ENCODE measurements at regions not wholly inside any gene's neighbourhood (a gene's known extent, or its start where the extent isn't known, plus 50 kb on each side); places are given as distances from the start of the nearest gene placed in this dataset.
"Not testable (repeated sequence)": the region's sequence is repeated elsewhere in the genome, so short reads cannot be mapped to it uniquely, and the experiment has no call there.

DNA sequence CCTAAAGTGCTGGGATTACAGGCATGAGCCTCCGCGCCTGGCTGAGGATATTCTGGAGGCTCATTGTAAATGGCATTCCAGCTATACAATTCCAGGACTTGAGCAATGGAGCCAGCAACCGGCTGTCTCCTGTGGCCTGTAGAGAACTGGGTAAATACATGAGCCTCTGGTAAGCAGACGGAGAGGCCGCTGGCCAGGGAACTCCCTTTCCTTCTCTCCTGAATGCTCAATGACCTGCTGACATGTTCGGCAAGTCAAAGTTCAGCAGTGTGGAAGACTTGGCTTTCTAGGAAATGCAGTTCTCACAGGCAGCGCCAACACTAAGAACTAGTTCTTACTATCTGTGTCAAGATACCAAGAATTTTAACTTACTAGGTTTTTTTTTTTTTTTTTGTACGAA lies 139.8 kb downstream of the SEPTIN7 start:
- TF ChIP-seq EGR1 (IDR thresholded peaks at IDR 0.05; ENCODE audit: borderline replicate concordance in 1 of 2, low read depth in 2 of 2, low read length in 2 of 2); ZNF207 (IDR thresholded peaks at IDR 0.05; ENCODE audit: borderline replicate concordance); CREB1 (IDR thresholded peaks at IDR 0.05; ENCODE audit: low read depth); NR2C1 (IDR thresholded peaks at IDR 0.05); POLR2AphosphoS2 (IDR thresholded peaks at IDR 0.05; ENCODE audit: low read depth, low read length); GATAD2B (conservative IDR thresholded peaks at IDR 0.05; ENCODE audit: low read depth); MEF2A (IDR thresholded peaks at IDR 0.05; ENCODE audit: insufficient read depth, low read depth, low read length); CHD4 (IDR thresholded peaks at IDR 0.05): not testable (repeated sequence)
- TF ChIP-seq, protein P1, sequence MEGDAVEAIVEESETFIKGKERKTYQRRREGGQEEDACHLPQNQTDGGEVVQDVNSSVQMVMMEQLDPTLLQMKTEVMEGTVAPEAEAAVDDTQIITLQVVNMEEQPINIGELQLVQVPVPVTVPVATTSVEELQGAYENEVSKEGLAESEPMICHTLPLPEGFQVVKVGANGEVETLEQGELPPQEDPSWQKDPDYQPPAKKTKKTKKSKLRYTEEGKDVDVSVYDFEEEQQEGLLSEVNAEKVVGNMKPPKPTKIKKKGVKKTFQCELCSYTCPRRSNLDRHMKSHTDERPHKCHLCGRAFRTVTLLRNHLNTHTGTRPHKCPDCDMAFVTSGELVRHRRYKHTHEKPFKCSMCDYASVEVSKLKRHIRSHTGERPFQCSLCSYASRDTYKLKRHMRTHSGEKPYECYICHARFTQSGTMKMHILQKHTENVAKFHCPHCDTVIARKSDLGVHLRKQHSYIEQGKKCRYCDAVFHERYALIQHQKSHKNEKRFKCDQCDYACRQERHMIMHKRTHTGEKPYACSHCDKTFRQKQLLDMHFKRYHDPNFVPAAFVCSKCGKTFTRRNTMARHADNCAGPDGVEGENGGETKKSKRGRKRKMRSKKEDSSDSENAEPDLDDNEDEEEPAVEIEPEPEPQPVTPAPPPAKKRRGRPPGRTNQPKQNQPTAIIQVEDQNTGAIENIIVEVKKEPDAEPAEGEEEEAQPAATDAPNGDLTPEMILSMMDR (IDR thresholded peaks at IDR 0.05 in 2 of 3, conservative IDR thresholded peaks at IDR 0.05 in 1 of 3; ENCODE audit: control insufficient read depth in 2 of 3, extremely low read depth in 1 of 3, insufficient read depth in 1 of 3, low read depth in 3 of 3, low read length in 3 of 3) = not testable (repeated sequence)
